ENCODE measurements at regions not wholly inside any gene's neighbourhood (a gene's known extent, or its start where the extent isn't known, plus 50 kb on each side); places are given as distances from the start of the nearest gene placed in this dataset.

DNA sequence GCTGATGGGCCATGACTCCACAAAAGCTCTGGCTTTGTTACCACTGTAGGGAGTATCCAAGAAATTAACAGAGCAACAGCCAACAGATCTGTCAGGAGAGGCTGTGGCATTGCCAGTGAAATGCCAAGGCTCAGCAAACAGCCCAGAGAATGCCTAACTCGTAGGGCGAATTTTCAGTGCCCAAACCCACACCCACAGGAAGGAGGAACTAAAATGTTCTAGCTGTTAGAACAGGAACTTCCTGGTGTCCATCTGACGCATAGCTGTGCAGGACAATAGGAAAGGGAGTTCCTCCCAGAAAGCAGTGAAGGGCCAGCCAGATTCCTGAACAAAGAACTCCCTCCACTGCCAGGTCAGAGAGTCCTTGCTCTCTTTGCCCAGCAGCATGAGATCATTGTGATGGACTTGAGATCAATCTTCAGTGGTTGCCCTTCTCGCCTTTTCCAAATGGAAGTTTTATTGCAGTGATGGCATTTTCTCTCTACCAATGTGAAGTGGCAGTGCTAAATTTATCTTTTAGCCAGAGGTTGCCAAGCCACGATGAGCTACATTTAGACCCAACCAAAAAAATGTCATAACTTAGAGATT, 224.2 kb upstream of the STARD13 start:
- no peak for TF ChIP-seq CTCF (conservative IDR thresholded peaks at IDR 0.05)
- no peak overlapping the region for H3K27ac ChIP-seq

GRCh38 chr13:33510350-33510970, 224.9 kb upstream of the STARD13 start:
- H3K27ac ChIP-seq: no peak overlapping the region
- no peak for TF ChIP-seq CTCF (conservative IDR thresholded peaks at IDR 0.05)

- no peak for TF ChIP-seq CTCF (conservative IDR thresholded peaks at IDR 0.05)
These were observed 227.5 kb upstream of the STARD13 start for GRCh38 chr13:33512880-33513554.

GRCh38 chr13:33514362-33514761, 228.8 kb upstream of the STARD13 start:
- TF ChIP-seq CTCF (conservative IDR thresholded peaks at IDR 0.05): no peak
- H3K27ac ChIP-seq: no peak overlapping the region

More at GRCh38 chr13:33512880-33513554, 227.5 kb upstream of the STARD13 start:
- H3K27ac ChIP-seq: no peak overlapping the region

DNA sequence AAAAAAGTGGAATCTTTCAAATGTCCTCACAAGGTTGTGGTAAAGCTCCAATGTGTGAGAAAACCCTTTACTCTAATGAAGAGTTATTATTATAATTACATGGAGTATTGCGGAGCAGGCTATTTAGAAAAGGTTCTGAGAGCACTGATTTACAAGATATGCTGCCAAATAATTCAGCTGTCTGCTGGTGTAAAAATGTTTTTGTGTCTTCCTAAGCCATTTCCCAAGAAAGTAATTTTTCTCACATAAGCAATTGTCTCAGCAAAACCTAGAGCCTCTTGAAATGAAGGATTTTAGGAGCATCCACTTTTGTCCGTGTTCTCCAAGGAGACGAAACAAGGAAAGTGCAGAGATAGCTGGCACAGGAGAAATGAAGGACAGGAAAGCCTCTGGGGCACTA, 229.6 kb upstream of the STARD13 start:
- no peak for TF ChIP-seq CTCF (conservative IDR thresholded peaks at IDR 0.05)
- no peak overlapping the region for H3K27ac ChIP-seq

- TF ChIP-seq CTCF (conservative IDR thresholded peaks at IDR 0.05): no peak
- no peak overlapping the region for H3K27ac ChIP-seq
These were observed 232.9 kb upstream of the STARD13 start for GRCh38 chr13:33518452-33518851.

DNA sequence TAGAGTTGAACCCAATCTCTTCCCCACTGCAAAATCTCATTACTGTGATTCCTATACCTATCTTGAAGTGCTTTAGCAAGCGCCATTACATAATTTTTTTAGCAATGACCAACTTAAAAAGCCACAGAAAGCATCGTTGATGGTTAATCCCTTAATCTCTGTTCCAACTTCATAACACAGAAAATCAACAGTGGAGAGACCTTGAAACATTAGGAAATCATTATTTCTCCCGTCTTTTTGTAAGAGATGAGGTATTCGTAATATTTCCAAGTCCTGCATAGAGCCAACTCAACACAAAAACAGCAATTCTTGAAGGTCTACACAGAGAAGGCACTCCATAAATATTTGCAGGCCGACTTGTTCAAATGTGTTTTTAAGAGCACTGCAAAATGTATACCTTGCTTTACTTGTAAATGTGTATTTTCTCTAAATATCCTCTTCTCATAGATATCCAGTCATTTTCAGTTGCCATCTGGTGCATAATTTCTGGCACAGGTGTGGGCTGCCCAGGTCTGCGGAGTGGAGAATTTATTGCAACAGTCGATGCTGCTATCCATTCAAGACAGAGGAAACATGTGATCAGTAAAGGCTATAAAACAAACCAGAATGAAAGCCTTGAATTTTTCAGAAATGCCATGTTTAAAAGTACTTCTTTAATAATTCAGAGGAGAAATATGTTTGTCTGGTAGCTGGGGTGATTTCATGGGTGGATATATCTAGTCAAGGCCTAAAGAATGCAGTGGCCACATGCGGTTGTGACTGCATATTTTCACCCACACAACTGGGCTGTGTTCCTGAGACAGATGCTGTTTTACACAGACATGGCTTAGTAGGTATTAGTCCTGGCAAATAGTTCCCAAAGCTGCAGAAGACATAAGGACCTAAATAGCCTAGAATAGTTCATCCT, 234.3 kb upstream of the STARD13 start:
- no peak overlapping the region for H3K27ac ChIP-seq
- TF ChIP-seq CTCF (conservative IDR thresholded peaks at IDR 0.05): no peak

Data from VCaP (cell line).